GM12891 (cell line): ENCODE measurements at regions not wholly inside any gene's neighbourhood (a gene's known extent, or its start where the extent isn't known, plus 50 kb on each side); places are given as distances from the start of the nearest gene placed in this dataset.

Experiments used
- POLR2A ChIP-seq: IDR thresholded peaks from 2 replicates; pipeline ENCODE4 v1.6.1; 2011; ENCODE audit warnings: low read depth, low read length, control low read depth
- POLR2AphosphoS5 ChIP-seq: IDR thresholded peaks from 2 replicates; pipeline ENCODE4 v1.6.1; 2011; ENCODE audit warnings: low read depth, low read length, control low read depth
- TAF1 ChIP-seq: IDR thresholded peaks from 2 replicates; pipeline ENCODE4 v1.6.1; 2011; ENCODE audit warnings: low read depth, low read length, control low read depth

- no peak for TF ChIP-seq TAF1
- TF ChIP-seq POLR2A: no peak
- no peak for TF ChIP-seq POLR2AphosphoS5
Observed at GRCh38 chr5:166282939-166283338, 2008.5 kb upstream of the WWC1 start.
